OCI-LY7 (cell line): ENCODE measurements at regions not wholly inside any gene's neighbourhood (a gene's known extent, or its start where the extent isn't known, plus 50 kb on each side); places are given as distances from the start of the nearest gene placed in this dataset.

Experiments used
- BruUV-seq: library from RNA; stranded (reverse); fragments of 400-500 nt; replicated peaks from 2 replicates; lab custom pipeline; 2021; lab: Mats Ljungman, UMichigan
- CTCF ChIA-PET: fragments of 300-600 bp; sonication (Branson Sonifier 250); formaldehyde crosslinking; loops from one replicate; lab custom pipeline; 2022; ENCODE audit warnings: antibody characterized with exemption; ENCODE audit not compliant: unreplicated experiment; lab: Charles Lee
- POLR2A ChIA-PET: fragments of 300-600 bp; sonication (Branson Sonifier 250); formaldehyde crosslinking; loops from one replicate; lab custom pipeline; 2022; ENCODE audit warnings: antibody characterized with exemption; lab: Charles Lee
- DNase-seq: peaks from one replicate; pipeline ENCODE4 v3.0.0-alpha.2; 2015; ENCODE audit warnings: low spot score
- H2AFZ ChIP-seq: fragments of 200-600 bp; sonication (generic), shearing (Covaris generic); 2 replicates; pipeline ENCODE4 v1.6.1; 2014; ENCODE audit warnings: mild to moderate bottlenecking, antibody characterized with exemption, low read length, moderate library complexity
- H3K27ac ChIP-seq: fragments of 200-600 bp; sonication (generic); 2 replicates; pipeline ENCODE4 v1.5.1; 2014; ENCODE audit warnings: mixed run types, low read depth, mild to moderate bottlenecking, moderate library complexity, low read length, inconsistent platforms; ENCODE audit not compliant: poor library complexity, severe bottlenecking
- H3K36me3 ChIP-seq: fragments of 200-600 bp; sonication (generic); 2 replicates; pipeline ENCODE4 v1.6.1; 2014; ENCODE audit warnings: mild to moderate bottlenecking, antibody characterized with exemption, low read length, moderate library complexity, mixed read lengths; ENCODE audit not compliant: insufficient read depth
- H3K4me1 ChIP-seq: fragments of 200-600 bp; sonication (generic); 2 replicates; pipeline ENCODE4 v1.5.1; 2014; ENCODE audit warnings: mild to moderate bottlenecking, low read length; ENCODE audit not compliant: insufficient read depth, poor library complexity, severe bottlenecking
- H3K4me2 ChIP-seq: fragments of 200-600 bp; sonication (generic); 2 replicates; pipeline ENCODE4 v1.6.1; 2014; ENCODE audit warnings: mild to moderate bottlenecking, low read length
- H3K4me3 ChIP-seq: fragments of 200-600 bp; sonication (generic); 2 replicates; pipeline ENCODE4 v1.5.1; 2014; ENCODE audit warnings: mild to moderate bottlenecking, low read depth, low read length; ENCODE audit not compliant: poor library complexity, severe bottlenecking
- H3K79me2 ChIP-seq: fragments of 200-600 bp; sonication (generic); 2 replicates; pipeline ENCODE4 v1.6.1; 2016; ENCODE audit warnings: low read depth, mild to moderate bottlenecking, low read length, moderate library complexity, mixed read lengths; ENCODE audit not compliant: insufficient read depth
- H3K9me2 ChIP-seq: fragments of 200-600 bp; sonication (generic); 2 replicates; pipeline ENCODE4 v1.6.1; 2016; ENCODE audit warnings: mild to moderate bottlenecking, low read length, mixed read lengths; ENCODE audit not compliant: insufficient read depth
- H3K9me3 ChIP-seq: fragments of 200-600 bp; sonication (generic); 2 replicates; pipeline ENCODE4 v1.6.1; 2014; ENCODE audit warnings: mild to moderate bottlenecking, mixed run types, low read length, mixed read lengths
- H4K20me1 ChIP-seq: fragments of 200-600 bp; sonication (generic); 2 replicates; pipeline ENCODE4 v1.6.1; 2014; ENCODE audit warnings: mild to moderate bottlenecking, antibody characterized with exemption, low read length, moderate library complexity, mixed read lengths; ENCODE audit not compliant: insufficient read depth
- CTCF ChIP-seq: fragments of 200-600 bp; sonication (generic); conservative IDR thresholded peaks from 2 replicates; pipeline ENCODE4 v1.5.1; 2014; ENCODE audit warnings: mild to moderate bottlenecking, antibody characterized with exemption, low read length, moderate library complexity, mixed read lengths
- EZH2phosphoT487 ChIP-seq: fragments of 200-600 bp; sonication (generic); IDR thresholded peaks from 2 replicates; pipeline ENCODE4 v1.6.1; 2018; ENCODE audit warnings: low read depth, borderline replicate concordance, mild to moderate bottlenecking, mixed run types, antibody characterized with exemption, low read length, moderate library complexity, mixed read lengths
- intact Hi-C: fragments of 100-400 bp; cut with micrococcal nuclease; formaldehyde crosslinking; loops from one replicate; pipeline ENCODE4 v1.10.0; 2022; ENCODE audit not compliant: unreplicated experiment

GRCh38 chr11:70735976-70736375, 337.6 kb downstream of the CTTN start:
- intact Hi-C loops = no loop called here
- ChIA-PET POLR2A (interaction anchor here (0.6 to 0.7 kb wide), 2 partner anchors 30 to 271 kb away, joined by 3 read pairs; no protein-coding TSS in a partner anchor), CTCF (interaction anchor here (0.7 kb wide), 1 partner anchor 1438 kb away, joined by 3 read pairs; no protein-coding TSS in a partner anchor)
- Histone ChIP-seq H4K20me1 (no peaks in the 10 kb centered on the region), H3K9me2 (no peaks in the 10 kb centered on the region), H3K4me3 (no peak overlapping the region), H3K9me3 (no peaks in the 10 kb centered on the region), H3K27ac (no peak overlapping the region), H3K79me2 (no peaks in the 10 kb centered on the region), H3K4me1 (no peaks in the 10 kb centered on the region), H3K36me3 (no peaks in the 10 kb centered on the region), H3K4me2 (no peak overlapping the region), H2AFZ (no peak overlapping the region)
- TF ChIP-seq EZH2phosphoT487 (no peak), CTCF (no peak)
- DNase-seq = no peak
- no TSS peak for BruUV-seq

- TF ChIP-seq CTCF (no peak), EZH2phosphoT487 (no peak)
- Histone ChIP-seq H3K36me3 (no peaks in the 10 kb centered on the region), H3K9me3 (no peaks in the 10 kb centered on the region), H3K4me2 (no peak overlapping the region), H2AFZ (no peak overlapping the region), H3K9me2 (no peaks in the 10 kb centered on the region), H3K4me1 (no peaks in the 10 kb centered on the region), H3K79me2 (no peaks in the 10 kb centered on the region), H3K4me3 (no peak overlapping the region), H3K27ac (no peak overlapping the region), H4K20me1 (no peaks in the 10 kb centered on the region)
- CTCF ChIA-PET = no interaction called here
- POLR2A ChIA-PET = no interaction called here
- intact Hi-C loops = no loop called here
- BruUV-seq = no TSS peak
- no peak for DNase-seq
Measured at GRCh38 chr11:70736461-70736860, 338.1 kb downstream of the CTTN start.

- Histone ChIP-seq H3K9me3 (no peaks in the 10 kb centered on the region), H3K4me2 (no peak overlapping the region), H3K4me1 (no peaks in the 10 kb centered on the region), H3K79me2 (no peaks in the 10 kb centered on the region), H2AFZ (no peak overlapping the region), H4K20me1 (no peaks in the 10 kb centered on the region), H3K9me2 (no peaks in the 10 kb centered on the region), H3K4me3 (no peak overlapping the region), H3K27ac (no peak overlapping the region), H3K36me3 (no peaks in the 10 kb centered on the region)
- TF ChIP-seq CTCF (no peak), EZH2phosphoT487 (no peak)
- POLR2A ChIA-PET = no interaction called here
- CTCF ChIA-PET = no interaction called here
- intact Hi-C loops = no loop called here
- no TSS peak for BruUV-seq
- DNase-seq = no peak
Measured at GRCh38 chr11:70736937-70737640, 338.8 kb downstream of the CTTN start.
